ENCODE measurements at regions not wholly inside any gene's neighbourhood (a gene's known extent, or its start where the extent isn't known, plus 50 kb on each side); places are given as distances from the start of the nearest gene placed in this dataset.

DNA sequence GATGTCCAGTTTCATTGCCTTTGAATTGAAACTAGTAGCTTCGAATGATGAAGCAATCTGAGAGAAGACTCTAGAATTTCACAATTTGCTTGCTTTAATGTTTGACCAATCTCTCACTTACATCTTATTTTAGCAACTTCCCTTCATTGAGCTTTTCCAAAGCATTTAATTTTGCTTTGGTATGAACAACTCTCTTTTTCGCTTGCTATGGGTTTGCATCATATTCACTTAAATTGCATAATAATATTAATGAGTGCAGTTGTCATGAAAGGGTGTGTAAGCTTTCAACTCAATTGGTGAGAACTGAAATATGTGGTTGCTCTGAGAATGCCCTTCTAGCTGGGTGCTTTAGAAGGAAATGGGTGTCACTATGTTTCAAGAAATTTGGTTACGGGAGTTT lies 309.2 kb downstream of the HLX start:
- no peak for DNase-seq (ENCODE audit: low read depth in 2 of 2)

DNA sequence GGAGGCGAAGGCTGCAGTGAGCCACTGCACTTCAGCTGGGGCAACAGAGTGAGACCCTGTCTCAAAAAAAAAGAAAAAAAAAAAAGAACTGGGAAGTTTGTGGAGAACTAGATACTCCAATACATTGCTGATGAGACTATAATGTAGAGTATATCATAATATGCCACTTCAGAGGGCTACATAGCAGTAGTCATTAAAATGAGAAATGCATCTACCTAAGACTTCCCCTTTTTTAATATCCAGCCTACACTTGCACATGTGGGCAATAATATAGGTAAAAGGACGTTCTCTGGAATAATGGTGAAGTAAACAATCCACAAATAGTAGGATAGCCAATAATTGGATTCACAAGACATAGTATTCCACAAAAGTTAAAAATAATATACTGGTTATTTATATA lies 311.0 kb downstream of the HLX start:
- DNase-seq (ENCODE audit: low read depth in 2 of 2): no peak

DNA sequence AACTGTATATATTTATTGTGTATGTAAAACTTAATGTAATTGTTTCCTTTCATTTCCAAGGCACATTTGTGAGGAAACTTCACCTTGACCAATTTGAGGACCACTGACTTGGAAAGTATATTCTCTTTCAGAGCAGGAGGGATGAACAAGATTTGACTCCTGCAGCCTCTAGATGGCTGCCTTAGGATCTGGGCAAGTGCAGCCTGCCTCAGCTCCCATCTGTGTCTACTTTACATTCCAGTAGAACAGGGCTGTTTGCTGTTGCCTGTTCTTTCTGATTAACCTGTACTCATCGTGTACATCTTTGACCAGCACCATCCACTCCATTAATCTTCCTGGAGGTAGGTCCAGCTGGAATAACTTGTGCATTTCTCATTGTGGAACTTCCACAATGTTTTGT lies 312.8 kb downstream of the HLX start:
- no peak for DNase-seq (ENCODE audit: low read depth in 2 of 2)

DNA sequence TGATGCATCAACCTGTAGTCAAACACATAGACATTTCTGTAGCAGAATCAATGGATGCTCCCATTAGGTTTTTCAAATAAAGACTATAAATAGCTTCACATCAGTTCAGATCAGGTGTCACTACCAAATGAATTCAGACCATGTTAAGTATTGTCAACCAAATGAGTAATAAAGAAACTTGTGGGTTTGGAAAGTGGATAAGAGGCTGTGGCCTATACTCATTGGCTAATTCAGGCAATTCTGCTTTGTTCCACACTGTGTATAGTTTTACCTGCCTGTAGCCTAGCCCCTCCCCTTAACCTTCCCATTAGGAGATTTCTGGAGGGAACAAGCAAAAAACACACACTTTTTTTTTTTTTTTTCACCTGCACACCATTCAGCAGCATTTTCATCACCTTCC lies 321.2 kb downstream of the HLX start:
- no peak for DNase-seq (ENCODE audit: low read depth in 2 of 2)

DNA sequence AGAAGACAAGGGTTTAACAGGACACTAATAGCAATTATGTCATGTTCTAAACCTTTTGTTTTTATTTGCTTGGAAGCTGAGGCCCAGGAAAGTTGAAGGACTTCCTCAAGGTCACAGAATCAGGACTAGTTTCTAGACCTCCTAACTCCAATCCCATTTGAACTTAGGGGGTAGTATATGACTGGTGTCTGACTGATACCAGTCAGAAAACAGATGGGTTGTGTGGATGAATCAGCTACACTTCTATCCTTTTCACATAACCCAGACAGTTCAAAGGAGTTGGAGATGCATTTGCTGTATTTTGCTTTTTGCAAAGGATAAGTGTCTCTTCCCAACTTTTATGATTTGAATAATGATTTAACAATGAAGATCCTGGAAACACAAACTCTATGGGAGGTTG lies 322.5 kb downstream of the HLX start:
- DNase-seq (ENCODE audit: low read depth in 2 of 2): no peak

DNA sequence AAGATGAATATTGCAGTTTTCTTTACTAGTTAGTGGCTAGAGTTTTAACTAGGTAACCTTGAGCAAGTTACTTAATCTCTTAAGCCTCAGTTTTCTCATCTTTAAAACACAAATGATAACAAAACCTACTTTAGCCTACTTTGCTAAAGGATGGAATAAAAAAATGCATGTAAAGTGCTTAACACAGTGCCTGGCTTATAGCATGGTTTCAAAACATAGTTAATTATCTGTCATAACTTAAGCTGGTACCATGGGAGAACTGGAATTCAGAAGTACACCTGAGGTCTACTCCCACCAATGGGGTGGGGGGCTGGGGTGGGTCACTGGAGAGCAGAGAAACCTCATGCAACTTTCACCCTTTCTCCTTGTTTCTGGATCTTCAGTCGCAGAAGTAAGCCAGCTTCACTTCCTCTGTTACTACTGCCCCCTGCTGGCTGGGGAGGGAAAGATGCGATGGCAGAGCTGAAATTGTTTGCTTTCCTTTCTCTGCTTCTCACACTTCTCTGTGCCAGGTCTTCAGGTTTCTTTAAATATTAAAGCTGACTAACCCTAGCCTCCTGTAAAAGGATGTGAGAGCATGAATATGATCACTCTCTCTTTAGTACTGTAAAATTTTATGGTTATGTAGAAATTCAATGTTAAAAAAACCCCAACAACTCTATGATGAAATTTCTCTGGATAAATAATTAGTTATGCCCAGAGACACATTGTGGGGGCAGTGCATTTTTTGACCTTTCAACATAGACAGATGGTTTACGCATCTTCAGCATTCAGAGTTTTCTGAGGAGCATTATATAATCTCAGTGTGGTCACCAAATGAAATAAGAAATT lies 324.2 kb downstream of the HLX start:
- DNase-seq (ENCODE audit: low read depth in 2 of 2): peak; percentile 76 to 77

DNA sequence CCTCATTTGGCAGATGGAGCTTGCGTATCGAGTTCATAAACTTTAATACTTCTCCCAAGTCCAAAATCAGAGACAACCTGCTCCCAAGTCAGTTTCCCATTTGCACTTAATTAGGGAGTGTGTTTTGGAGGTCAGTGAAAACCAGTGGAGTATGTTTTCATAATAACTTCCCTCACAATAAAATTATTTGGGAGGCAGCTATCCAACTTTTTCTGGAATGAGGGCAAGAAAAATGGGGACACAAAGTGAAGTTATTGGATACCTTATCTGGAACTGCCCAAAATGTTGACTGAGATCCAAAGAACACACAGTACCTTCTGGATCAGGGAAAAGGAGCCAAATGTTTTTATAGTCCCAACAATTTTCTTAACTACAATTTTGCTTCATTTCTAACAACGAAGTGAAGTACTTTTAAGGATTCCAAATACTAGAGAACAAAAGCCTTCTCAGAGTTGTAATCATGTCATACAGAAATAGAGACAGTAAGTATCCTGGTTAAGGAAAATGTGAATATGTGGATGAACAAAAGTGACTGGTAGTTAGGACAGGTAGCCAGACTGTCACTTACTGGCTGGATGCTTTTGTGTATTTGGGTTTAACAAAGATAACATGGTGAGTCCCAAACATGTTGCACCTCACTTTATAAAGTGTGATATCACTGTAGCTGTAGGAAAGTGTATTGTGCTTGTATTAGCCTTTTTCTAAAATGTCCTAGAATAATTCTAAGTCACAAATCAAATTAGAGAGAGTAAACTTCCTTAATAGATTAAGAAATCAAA lies 325.0 kb downstream of the HLX start:
- DNase-seq (ENCODE audit: low read depth in 2 of 2): no peak

DNA sequence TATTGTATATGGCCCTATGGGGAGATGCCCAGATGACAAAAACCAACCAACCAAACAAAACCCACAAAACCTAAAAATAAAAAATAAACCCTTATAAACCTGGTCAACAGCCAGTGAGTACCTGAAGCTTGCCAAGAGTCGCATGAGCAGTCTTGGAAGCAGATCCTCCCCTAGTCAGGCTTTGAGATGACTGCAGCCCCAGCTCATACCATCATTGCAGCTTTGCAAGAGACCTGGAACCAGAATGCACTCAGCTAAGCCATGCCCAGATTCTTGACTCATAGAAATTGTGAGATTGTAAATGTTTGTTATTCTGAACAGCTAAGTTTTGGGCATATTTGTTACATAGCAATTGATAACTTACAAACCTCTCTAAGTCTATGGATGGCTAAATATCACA lies 326.8 kb downstream of the HLX start:
- no peak for DNase-seq (ENCODE audit: low read depth in 2 of 2)

DNA sequence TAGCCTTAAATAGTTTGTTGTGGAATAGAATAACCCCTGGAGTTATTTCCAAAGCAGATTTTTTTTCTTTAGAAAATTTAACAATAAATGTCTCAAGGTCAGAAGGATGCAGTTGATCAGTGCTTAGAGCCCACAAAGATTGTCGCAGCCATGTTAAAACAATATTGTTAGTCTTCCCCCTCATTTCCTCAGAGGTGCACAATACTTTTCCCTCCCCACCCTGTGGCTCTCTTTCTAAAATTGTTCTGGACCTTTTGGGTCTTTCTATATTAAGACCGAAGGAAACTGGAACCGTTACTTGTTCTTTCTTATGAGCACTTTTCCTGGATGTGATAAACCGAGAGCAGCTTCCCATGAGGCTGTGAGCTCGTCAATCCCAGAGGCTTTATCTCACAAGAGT lies 333.7 kb downstream of the HLX start:
- no peak for DNase-seq (ENCODE audit: low read depth in 2 of 2)

DNA sequence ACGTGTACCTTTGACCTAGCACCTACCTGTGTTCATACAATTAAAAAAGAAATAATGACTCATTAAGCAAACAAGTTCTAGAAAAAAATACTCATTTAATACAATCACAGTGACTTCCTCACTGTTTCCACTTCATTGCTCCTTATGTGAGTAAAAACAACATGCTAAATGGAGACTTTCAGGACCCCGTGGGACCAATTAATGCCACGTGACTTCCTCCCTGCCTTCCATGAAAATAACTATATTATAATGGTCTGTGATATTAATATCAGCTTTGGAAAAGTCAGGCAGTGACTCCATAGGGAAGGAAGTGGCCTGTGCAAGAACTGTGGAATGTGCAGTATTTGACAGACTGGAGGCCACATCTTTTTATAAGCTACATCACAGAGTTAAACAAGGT lies 337.8 kb downstream of the HLX start:
- peak; percentile 31 to 79 for DNase-seq (ENCODE audit: low read depth in 2 of 2)

DNA sequence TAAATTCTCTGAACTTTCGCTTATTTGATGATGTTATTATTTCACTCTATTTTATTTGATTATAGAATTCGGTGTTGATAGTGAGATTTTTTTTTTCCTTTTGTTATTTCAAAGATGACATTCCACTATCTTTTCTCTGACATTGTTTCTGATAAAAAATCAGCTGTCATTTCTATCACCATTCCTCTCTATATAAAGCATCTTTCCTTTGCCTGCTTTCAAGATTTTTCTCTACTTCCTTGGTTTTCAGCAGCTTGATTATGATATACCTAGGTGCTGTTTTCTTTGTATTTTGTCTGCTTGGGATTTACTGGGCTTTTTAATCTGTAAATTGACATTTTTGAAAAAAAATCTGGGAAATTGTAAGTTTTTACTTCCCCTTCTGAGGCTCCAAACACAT lies 344.0 kb downstream of the HLX start:
- DNase-seq (ENCODE audit: low read depth in 2 of 2): no peak

DNA sequence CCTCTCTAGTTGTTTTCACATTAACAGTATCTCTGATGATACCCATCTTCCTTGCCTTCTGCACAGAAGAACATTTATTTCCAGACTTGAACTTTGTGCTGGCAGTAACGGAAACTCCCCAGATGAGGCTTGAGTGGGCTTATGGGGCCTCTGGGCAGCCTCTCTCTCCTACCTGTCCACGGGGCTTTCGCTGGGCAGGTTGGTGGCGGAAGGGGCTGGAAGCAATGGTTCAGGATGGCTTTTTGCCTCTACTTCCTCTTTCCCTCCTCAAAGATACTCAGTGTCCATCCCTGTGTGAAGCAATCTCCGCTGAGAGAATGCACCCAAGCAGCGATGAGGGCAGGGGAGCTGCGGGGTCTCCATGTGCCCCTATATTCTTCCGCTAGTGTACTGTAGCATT lies 348.2 kb downstream of the HLX start:
- DNase-seq (ENCODE audit: low read depth in 2 of 2): no peak

DNA sequence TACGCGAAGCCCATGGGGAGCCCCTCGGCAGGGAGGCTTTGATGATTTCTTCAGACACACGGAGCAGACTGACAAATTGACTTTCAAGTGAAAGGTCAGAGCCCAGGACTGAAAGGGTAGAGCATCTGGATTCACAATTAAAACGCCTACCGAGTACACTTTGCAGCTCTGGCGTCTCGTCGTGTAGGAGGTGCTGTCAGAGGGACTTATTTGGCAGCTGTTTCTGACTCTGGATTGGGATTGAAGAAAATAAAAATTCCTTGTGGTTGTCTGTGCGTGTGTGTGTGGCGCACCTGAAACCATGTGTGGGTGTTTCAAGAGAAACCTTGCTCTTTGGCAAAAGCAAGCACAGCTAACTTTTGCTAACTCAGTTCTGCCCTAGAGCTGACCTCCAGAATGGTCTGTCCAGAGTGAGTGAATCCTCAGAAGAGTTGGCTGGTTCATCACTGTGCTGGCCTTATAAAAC lies 348.7 kb downstream of the HLX start:
- DNase-seq (ENCODE audit: low read depth in 2 of 2): no peak

DNA sequence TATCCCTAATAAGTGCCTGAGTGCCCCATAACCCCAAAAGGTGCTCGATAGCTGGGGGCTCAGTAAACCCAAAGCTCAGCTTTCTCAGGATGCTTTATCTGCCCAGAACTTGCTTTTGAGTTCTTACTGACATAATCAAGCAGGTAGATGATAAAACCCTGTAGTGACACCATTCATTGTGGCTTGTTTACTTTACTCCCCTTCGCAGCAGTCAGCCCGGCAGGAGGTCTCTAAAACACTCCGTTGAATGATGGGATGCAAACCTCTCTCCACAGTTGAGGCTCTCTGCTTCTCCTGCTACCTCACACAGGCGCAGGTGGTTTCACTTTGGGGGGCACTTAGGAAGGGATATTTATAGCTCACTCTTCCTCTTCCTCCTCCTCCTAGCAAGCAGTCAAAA lies 349.4 kb downstream of the HLX start:
- no peak for DNase-seq (ENCODE audit: low read depth in 2 of 2)

DNA sequence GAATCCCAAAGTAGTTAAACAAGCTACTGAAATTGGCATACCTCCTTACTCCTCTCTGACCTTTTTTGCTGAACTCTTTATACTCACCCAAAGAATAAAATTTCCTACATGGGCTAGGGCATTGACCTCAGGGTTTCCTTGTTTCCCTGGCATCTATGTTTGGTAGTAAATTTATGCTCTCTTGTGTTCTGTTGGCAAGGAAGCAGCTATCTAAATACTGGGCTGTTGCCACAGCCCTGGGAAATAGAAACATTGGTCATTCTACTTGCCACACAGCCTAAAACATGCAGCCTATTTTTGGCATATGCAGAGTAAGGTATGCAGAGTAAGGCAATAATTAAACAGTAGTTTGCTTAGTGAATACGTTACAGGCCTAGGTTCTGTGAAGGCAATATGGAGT lies 351.4 kb downstream of the HLX start:
- DNase-seq (ENCODE audit: low read depth in 2 of 2): peak; percentile 11 to 73

DNA sequence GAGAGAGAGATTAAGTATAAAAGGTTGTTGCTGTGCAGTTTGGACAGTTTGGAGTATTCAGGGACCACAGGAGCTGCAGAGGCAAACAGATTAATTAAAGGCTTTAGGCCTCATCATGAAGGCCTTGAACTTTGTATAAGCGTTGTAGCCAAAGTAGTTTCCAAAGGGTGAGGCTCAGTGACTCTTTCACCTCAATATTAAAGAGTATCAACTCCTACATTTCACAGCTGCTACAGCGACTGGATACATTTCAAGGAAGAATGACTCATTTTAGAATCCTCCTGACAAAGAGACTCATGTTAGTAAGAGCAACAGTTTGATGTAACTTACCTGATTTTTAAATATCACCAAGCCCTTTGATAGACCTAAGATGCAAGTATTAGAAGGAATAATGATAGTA lies 355.5 kb downstream of the HLX start:
- no peak for DNase-seq (ENCODE audit: low read depth in 2 of 2)

DNA sequence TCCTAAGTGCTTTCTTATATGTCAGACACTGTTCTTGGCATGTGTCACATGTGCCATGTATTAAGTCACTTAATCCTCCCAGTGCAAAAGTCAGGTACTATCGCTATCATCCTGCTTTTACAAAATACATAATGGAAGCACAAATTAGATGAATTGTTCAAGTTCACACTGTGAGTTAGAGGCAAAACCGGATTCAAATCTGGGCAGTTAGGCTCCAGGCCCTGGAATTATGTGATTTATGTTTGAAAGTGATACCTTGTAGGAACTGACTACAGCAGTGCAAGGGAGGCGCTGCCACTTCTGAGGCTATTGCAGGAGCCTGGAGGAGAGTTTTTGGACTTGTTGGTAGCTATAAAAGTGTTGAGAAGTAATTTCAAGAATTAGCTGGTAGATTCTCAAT lies 358.3 kb downstream of the HLX start:
- no peak for DNase-seq (ENCODE audit: low read depth in 2 of 2)

DNA sequence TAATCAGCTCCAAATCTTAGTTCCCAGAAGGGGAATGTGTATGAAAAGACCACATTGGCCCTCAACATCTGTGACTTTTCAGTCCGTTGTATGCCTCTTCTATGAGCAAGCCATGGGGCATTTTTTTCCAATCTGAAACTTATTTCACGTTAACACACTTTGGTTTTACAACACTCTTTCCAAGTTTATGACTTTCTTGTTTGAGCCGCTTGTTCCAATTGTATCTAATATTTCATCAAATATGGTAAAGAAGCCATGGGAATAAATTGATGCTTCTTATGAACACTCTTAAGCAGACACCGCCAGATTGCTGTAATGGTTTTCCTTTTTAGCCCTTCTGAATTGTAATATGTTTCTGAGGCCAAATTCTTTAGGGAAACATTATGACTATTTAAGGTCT lies 359.9 kb downstream of the HLX start:
- DNase-seq (ENCODE audit: low read depth in 2 of 2): no peak

DNA sequence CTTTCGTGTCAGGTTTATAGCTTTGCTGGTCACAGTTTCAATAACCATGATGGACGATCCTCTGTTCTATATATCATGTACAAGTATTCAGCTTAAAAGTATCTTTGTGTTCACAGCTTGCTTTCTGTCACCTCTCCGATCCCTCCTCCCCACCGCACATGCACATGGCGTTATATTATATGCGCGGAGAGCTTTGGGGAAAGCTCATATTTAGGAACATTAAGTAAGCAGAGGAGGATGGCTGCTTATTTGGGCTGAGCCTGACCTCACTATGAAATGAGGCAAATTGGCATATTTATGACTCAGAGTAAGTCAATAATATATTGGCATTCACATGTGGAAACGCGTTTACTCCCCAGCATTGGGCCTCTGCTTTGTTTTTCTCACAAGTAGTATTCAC lies 360.5 kb downstream of the HLX start:
- no peak for DNase-seq (ENCODE audit: low read depth in 2 of 2)

DNA sequence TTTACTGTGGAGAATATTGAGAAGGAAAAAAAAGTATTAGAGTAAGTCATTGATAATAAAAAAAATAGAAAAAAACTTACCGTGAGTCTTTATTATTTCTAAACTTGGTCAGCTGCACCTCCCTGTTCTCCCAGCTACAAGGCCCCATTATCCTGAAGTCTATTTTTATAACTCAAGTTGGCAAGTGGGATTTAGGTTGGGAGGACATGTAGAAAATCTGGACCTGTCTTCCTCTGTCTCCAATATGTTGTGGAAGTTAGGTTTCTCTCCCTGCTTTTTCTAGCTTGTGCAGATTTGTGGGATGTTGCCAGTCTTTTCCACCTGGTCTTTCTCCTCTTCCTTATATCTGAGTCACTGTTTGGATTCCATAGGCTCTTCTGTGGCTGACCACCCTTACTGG lies 361.4 kb downstream of the HLX start:
- DNase-seq (ENCODE audit: low read depth in 2 of 2): no peak

DNA sequence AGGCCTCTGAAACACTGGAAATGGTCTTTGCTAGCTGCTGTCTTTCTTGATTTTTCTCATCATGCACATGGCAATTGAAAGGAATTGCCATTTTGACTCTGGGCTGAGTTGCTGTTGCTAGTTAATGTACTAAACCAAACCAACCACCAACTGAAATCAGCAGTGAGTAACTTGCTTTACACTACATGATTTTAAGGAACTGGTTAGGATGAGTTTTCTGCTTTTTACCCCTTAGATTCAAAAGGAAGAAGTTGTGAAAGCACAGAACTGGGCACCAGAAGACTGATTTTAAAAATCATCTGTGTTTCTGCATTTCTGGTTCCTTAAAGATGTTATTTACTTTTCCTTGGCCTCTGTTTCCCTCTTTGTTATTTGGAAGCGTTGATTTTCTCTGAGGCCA lies 361.9 kb downstream of the HLX start:
- no peak for DNase-seq (ENCODE audit: low read depth in 2 of 2)

DNA sequence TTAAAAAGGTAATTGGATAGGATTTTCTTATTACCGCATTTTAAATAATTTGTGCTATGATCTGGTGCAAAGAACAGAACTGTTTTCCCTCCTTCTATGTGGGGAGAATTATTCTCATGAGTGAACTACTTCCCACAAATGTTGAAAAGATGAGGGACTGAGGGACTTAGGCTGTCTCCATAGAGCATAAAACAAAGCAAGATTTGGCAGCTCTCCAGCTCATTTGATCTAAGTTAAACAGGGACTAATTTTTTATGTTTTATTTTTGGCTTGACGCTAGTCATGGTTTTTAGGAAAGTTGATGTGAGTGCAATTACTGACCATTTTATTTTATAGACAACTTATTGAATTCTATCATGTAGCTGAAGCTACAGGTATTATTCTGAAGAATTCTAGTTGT lies 362.3 kb downstream of the HLX start:
- peak; percentile 3 to 23 for DNase-seq (ENCODE audit: low read depth in 2 of 2)

DNA sequence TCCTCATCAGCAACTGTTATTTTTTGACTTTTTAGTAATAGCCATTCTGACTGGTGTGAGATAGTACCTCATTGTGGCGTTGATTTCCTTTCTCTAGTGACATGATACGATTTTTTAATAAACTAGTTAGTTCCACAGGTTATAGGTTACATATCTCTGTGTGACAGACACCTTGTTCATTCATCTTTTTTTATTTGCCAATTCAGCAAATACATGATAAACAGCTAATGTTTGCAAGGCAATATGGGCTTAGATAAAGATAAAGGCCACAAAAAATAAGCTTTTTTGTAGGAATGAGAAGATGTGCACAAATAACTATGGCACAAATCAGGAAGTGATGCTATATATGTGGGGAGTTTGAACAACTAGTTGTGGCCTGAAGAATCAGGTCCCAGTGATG lies 366.8 kb downstream of the HLX start:
- DNase-seq (ENCODE audit: low read depth in 2 of 2): no peak
